ENCODE measurements at regions not wholly inside any gene's neighbourhood (a gene's known extent, or its start where the extent isn't known, plus 50 kb on each side); places are given as distances from the start of the nearest gene placed in this dataset.

DNA sequence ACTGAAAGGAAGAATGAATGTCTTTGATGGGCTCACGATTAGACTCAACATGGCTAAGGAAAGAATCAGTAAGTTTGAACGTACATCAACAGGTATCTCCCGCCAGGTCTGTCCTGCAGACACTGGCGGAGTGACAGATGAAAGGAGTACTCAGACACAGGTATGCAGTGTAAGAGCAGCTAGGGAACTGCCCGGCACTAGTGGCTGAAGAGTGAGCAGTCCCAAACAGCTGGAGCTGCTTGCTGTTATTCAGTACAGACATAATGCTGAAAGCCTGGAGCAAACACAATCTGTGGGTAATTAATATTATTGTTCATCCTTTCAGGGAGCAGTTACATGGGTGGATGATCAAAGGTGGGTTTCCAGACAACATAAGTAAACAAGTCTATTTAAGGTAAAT lies 835.5 kb downstream of the TLE4 start:
- no peak for DNase-seq

- DNase-seq = no peak
Measured at GRCh38 chr9:80401243-80401642, 829.5 kb downstream of the TLE4 start.

- DNase-seq = no peak
Measured at GRCh38 chr9:80400624-80401230, 829.0 kb downstream of the TLE4 start.

DNA sequence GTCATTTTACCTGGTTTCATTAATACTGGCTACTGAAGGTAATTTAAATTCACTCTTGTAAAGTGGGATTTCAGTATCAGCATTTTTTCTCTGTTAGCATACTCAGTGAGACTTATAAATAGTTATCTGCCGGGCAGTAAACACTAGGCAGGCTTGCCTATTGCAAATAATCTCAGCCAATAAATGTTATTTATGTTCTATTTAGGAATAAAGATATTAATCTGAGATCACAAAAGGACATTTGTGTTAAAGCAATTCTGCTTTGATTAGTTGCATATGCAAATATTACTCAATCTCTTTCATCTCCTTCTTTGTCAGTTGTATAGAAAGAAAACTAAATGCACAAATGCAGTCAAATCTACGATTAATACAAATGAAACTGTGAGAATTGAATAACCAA lies 827.8 kb downstream of the TLE4 start:
- DNase-seq = no peak

GRCh38 chr9:80387828-80388227 lies 816.1 kb downstream of the TLE4 start:
- DNase-seq = no peak

- DNase-seq = no peak
Measured at GRCh38 chr9:80385246-80385645, 813.5 kb downstream of the TLE4 start.

- DNase-seq = no peak
Measured at GRCh38 chr9:80383331-80383730, 811.6 kb downstream of the TLE4 start.

GRCh38 chr9:80382211-80382891 lies 810.6 kb downstream of the TLE4 start:
- DNase-seq = no peak

DNA sequence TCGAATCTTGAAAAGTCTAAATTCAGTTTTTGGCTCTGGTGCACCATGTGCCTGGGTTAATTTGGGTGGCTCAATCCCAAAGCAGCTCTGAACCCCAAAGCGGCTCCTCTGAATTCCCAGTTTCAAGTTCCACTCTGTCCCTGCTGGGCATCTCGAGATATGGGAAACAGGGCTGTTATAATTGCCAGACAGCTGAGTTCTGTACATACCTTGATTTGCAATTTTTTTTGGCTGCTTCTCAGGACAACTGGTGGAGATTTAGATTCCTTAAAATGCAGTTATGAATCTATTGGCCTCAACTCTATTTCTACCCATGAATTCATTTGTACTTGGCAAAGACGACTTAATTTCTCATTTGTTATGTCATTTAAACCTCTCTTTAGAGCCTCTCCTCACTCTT lies 808.5 kb downstream of the TLE4 start:
- DNase-seq = no peak

DNA sequence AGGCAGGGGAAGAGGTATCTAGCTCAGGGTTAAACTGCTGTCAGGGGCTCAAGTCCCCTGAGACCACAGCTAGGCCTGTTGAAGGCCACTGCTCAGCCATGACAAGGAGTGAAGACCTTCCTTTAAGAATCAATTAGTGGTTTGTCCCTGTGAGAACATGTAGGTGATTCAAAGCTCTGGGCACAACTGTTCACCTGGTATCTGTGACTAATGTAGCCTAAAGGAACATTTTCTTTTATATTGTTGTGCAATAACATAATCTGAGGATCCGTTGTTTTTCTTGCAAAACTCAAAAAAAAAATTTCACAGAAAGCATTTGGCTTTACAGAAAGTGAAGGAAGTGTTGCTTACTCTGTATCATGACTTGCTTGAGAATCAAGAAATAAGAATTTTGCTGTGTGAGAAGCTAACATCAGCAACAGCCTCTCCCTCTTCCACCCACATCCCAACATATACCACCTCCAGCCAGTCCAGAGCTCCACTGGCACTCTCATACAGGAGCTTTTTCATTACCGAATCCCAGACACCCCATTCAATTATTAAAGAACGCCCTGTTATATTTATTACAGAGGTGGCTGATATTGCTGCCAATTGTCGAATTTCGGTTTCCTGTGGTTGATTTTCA lies 807.0 kb downstream of the TLE4 start:
- no peak for DNase-seq

DNA sequence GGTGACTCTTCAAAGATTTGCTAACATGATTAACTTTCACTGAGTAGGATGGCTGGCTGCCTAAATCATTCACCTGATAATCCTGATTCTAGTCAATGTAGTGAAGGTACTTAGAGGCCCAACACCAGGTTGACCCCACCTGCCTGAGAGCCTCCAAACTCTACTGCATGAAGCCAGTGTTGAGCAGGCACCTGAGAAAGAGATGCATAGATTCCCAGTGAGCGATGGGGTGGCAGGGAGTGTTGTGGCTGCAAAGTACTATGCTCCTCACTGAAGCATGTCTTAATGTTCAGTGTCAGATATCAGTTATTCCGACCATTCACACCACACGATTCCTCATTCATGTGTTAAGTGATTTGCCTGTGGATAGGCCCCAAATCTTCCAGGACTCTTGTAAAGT lies 804.4 kb downstream of the TLE4 start:
- no peak for DNase-seq

- no peak for DNase-seq
Measured at GRCh38 chr9:80375477-80375876, 803.7 kb downstream of the TLE4 start.

- no peak for DNase-seq
Measured at GRCh38 chr9:80369641-80370040, 797.9 kb downstream of the TLE4 start.

- DNase-seq = no peak
Measured at GRCh38 chr9:80366626-80367025, 794.9 kb downstream of the TLE4 start.

- no peak for DNase-seq
Measured at GRCh38 chr9:80359941-80360881, 788.4 kb downstream of the TLE4 start.

DNA sequence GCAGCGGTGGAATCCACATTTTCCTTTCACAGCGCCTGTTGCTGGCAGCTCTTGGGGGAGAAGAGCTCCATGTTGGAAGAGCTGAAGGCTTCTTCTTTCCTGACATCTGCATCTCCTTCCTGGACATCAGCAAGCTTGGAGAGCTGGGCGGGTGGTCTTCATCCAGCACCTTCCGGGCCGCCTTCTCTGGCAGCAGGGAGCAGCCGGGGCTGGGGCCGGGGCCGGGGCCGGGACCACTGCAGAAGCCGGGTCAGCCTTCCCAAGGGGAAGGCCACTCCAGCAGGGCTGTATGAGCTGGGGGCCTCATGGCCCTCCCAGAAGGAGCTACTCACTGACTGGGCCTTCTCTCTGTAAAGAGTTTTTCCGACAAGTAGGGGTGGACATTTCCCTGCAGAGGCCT lies 787.5 kb downstream of the TLE4 start:
- no peak for DNase-seq

GRCh38 chr9:80352967-80353366 lies 781.2 kb downstream of the TLE4 start:
- no peak for DNase-seq

DNA sequence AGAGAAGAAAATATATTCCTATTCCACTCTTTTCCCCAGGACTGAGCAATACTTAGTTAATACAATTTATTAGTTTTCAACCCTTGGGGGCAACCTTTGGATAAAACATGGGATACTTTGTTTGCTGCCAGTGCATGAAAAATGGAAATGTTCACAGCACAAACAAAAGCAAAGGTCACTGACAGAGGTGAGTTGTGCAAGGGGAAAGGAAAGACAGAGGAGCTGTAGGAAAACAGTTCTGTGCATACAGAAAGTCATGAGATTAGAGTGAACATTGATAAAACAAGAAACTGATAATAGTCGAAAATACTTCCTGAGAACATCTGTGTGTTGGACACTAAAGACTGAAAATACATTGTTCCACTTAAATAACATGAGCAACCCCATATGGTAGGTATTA lies 779.8 kb downstream of the TLE4 start:
- no peak for DNase-seq

DNA sequence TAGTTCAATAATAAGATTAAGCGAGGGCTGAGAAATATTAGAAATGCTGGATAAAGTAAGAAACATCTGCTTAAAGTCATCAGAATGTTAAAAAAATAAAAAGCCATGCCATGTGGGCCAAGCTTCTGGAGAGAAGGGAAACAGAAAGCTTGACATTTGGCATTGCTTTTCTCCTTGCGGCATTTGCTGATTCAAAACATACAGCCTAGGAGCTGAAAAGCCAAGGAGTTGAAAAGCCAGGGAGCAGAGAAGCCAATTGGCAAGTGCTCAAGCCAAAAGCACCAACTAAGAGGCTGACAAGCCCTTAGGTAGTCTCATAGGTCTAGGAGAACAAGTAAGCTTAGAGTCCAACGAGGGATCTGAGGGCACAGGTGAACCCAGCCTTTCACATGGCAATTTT lies 754.3 kb downstream of the TLE4 start:
- no peak for DNase-seq

- no peak for DNase-seq
Measured at GRCh38 chr9:80320916-80321315, 749.2 kb downstream of the TLE4 start.

- no peak for DNase-seq
Measured at GRCh38 chr9:80320480-80320879, 748.7 kb downstream of the TLE4 start.

DNA sequence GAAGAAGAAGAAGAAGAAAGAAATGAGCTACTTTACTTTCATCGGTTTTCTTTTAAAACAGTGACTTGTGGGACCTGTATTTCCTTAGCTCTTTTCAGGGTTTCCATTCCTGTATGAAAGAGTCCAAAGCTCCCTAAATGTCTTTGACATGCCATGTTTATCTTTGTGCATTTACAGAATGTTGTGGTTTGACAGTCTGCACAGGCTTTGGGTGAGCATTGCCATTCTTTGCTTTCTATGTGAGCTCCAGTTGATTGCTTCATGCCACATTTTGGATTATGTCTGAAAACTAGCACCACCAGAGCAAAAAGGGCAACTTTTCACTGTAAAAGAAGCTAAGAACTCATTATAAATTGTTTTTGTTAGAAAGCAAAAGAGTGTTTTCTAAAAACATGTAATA lies 733.4 kb downstream of the TLE4 start:
- DNase-seq = no peak

DNA sequence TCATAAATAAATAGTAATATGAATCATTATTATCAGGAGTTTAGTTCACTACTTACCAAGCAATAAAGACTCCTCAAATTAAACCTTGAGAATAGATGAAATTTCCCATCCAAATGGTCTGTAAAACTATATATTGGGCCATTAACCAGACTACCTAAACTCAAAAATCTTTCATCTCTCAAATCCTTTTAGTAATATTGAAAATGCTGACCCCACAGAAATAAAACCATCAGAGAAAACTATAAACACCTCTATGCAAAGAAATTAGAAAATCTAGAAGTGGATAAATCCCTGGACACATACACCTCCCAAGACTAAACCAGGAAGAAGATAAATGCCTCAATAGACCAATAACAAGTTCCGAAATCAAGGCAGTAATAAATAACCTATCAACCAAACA lies 723.2 kb downstream of the TLE4 start:
- no peak for DNase-seq

GRCh38 chr9:80294318-80294717 lies 722.6 kb downstream of the TLE4 start:
- no peak for DNase-seq

All from NCI-H2081 treated with DMSO at 0.1 percent for 48 hours (cell line).